Astrocyte (in vitro differentiated cells and primary cell): ENCODE measurements at regions not wholly inside any gene's neighbourhood (a gene's known extent, or its start where the extent isn't known, plus 50 kb on each side); places are given as distances from the start of the nearest gene placed in this dataset.

Experiments
- DNase-seq: peaks from one replicate; pipeline ENCODE4 v3.0.0-alpha.2; 2010; ENCODE audit warnings: low read depth
- FAIRE-seq: peaks from 2 replicates; lab custom pipeline; 2011; peaks lifted over from hg19 to GRCh38; lab: Jason Lieb, UNC
- H2AFZ ChIP-seq: 2 replicates; pipeline ENCODE4 v1.6.0; 2012; ENCODE audit warnings: low read depth, low read length, inconsistent platforms
- H3K27ac ChIP-seq: 2 replicates; pipeline ENCODE4 v1.5.1; 2011; ENCODE audit warnings: low read depth, low read length, inconsistent platforms
- H3K27me3 ChIP-seq: 2 replicates; pipeline ENCODE4 v1.6.0; 2011; ENCODE audit warnings: low read length, inconsistent platforms; ENCODE audit not compliant: insufficient read depth
- H3K36me3 ChIP-seq: 2 replicates; pipeline ENCODE4 v1.5.1; 2011; ENCODE audit warnings: low read length, inconsistent platforms; ENCODE audit not compliant: insufficient read depth
- H3K4me1 ChIP-seq: 2 replicates; pipeline ENCODE4 v1.5.1; 2011; ENCODE audit warnings: low read length, inconsistent platforms; ENCODE audit not compliant: insufficient read depth
- H3K4me2 ChIP-seq: 2 replicates; pipeline ENCODE4 v1.6.0; 2012; ENCODE audit warnings: low read length, inconsistent platforms
- H3K4me3 ChIP-seq: 2 replicates; pipeline ENCODE4 v1.5.1; 2011; ENCODE audit warnings: low read depth, mild to moderate bottlenecking, low read length, inconsistent platforms; ENCODE audit not compliant: insufficient read depth
- H3K79me2 ChIP-seq: 2 replicates; pipeline ENCODE4 v1.6.0; 2012; ENCODE audit warnings: mild to moderate bottlenecking, low read length, inconsistent platforms; ENCODE audit not compliant: insufficient read depth
- H3K9ac ChIP-seq: 2 replicates; pipeline ENCODE4 v1.6.0; 2012; ENCODE audit warnings: mild to moderate bottlenecking, low read length, inconsistent platforms
- H3K9me3 ChIP-seq: 2 replicates; pipeline ENCODE4 v1.5.1; 2012; ENCODE audit warnings: low read depth, mild to moderate bottlenecking, low read length, inconsistent platforms; ENCODE audit not compliant: insufficient read depth
- H4K20me1 ChIP-seq: 2 replicates; pipeline ENCODE4 v1.6.0; 2012; ENCODE audit warnings: low read length, inconsistent platforms; ENCODE audit not compliant: insufficient read depth
- H3K27ac Mint-ChIP-seq: one replicate; pipeline ENCODE4 v1.8.0; 2021; ENCODE audit warnings: mild to moderate bottlenecking, mixed read lengths; ENCODE audit not compliant: unreplicated experiment
- H3K27me3 Mint-ChIP-seq: one replicate; pipeline ENCODE4 v1.8.0; 2021; ENCODE audit warnings: low read depth, mixed read lengths; ENCODE audit not compliant: unreplicated experiment
- H3K36me3 Mint-ChIP-seq: one replicate; pipeline ENCODE4 v1.8.0; 2021; ENCODE audit warnings: low read depth, mixed read lengths; ENCODE audit not compliant: unreplicated experiment
- H3K4me1 Mint-ChIP-seq: one replicate; pipeline ENCODE4 v1.8.0; 2021; ENCODE audit warnings: low read depth, mixed read lengths; ENCODE audit not compliant: unreplicated experiment
- H3K4me3 Mint-ChIP-seq: one replicate; pipeline ENCODE4 v1.8.0; 2021; ENCODE audit warnings: mild to moderate bottlenecking, moderate library complexity, mixed read lengths; ENCODE audit not compliant: unreplicated experiment
- H3K9me3 Mint-ChIP-seq: one replicate; pipeline ENCODE4 v1.8.0; 2021; ENCODE audit warnings: mild to moderate bottlenecking, mixed read lengths; ENCODE audit not compliant: unreplicated experiment
- CTCF ChIP-seq: IDR thresholded peaks from 2 replicates; pipeline ENCODE4 v1.5.1; 2011; ENCODE audit warnings: low read depth, mild to moderate bottlenecking, inconsistent platforms, low read length, moderate library complexity; ENCODE audit not compliant: insufficient read depth
- EZH2 ChIP-seq: IDR thresholded peaks from 2 replicates; pipeline ENCODE4 v1.6.1; 2012; ENCODE audit warnings: mild to moderate bottlenecking, low read length, inconsistent platforms; ENCODE audit not compliant: insufficient read depth

DNA sequence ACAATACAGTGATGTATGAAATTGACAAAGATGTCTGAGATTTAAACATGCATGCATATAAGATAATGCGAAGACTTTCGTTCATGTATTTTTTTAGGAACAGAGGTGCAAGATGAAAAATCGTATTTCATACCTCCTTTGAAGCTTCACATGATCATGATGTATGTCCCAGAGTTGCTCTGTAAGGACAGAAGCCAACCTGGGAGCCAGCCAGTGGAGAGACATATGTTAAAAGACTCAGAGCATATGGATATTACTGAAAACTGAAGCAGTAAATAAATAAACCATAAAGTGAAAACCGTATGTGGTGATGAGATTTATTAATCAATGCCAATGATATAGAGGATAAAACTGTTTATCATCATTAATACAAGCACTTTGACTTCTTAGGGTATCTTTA, 424.4 kb upstream of the NETO1 start:
- DNase-seq (no peak), FAIRE-seq (no peak)
- H3K4me1 ChIP-seq = no peaks in the 10 kb centered on the region
- no peaks in the 10 kb centered on the region for H4K20me1 ChIP-seq
- Mint-ChIP-seq H3K27ac (no peak overlapping the region), H3K4me3 (no peak overlapping the region), H3K36me3 (no peaks in the 10 kb centered on the region), H3K9me3 (no peaks in the 10 kb centered on the region), H3K27me3 (peaks cover 3% of the 10 kb centered on the region), H3K4me1 (no peaks in the 10 kb centered on the region)
- H3K9ac ChIP-seq = no peak overlapping the region
- no peak overlapping the region for H2AFZ ChIP-seq
- TF ChIP-seq CTCF (no peak), EZH2 (no peak)
- no peaks in the 10 kb centered on the region for H3K79me2 ChIP-seq
- no peaks in the 10 kb centered on the region for H3K9me3 ChIP-seq
- H3K27ac ChIP-seq = no peak overlapping the region
- no peak overlapping the region for H3K4me3 ChIP-seq
- no peak overlapping the region for H3K4me2 ChIP-seq
- H3K27me3 ChIP-seq = no peaks in the 10 kb centered on the region
- H3K36me3 ChIP-seq = no peaks in the 10 kb centered on the region

DNA sequence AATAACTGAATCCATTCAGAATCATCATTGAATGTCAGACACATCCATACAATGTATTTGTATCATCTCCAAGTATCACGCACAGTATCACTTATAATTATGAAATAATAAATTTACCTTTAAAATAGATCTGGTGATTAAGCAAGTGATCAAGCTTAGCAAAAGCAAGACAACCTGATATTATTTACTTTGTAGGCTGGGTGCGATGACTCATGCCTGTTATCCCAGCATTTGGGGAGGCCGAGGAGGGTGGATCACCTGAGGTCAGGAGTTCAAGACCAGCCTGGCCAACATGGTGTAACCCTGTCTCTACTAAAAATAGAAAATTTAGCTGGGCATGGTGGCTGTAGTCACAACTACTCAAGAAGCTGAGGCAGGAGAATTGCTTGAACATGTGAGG, 421.0 kb upstream of the NETO1 start:
- no peaks in the 10 kb centered on the region for H3K9me3 ChIP-seq
- no peaks in the 10 kb centered on the region for H3K4me1 ChIP-seq
- FAIRE-seq = no peak
- Mint-ChIP-seq H3K27me3 (peaks cover 5% of the 10 kb centered on the region), H3K36me3 (no peaks in the 10 kb centered on the region), H3K4me3 (no peak overlapping the region), H3K27ac (no peak overlapping the region), H3K4me1 (no peaks in the 10 kb centered on the region), H3K9me3 (no peaks in the 10 kb centered on the region)
- DNase-seq = no peak
- H3K79me2 ChIP-seq = no peaks in the 10 kb centered on the region
- H2AFZ ChIP-seq = no peak overlapping the region
- no peak overlapping the region for H3K4me3 ChIP-seq
- TF ChIP-seq EZH2 (no peak), CTCF (no peak)
- H4K20me1 ChIP-seq = no peaks in the 10 kb centered on the region
- H3K4me2 ChIP-seq = no peak overlapping the region
- no peak overlapping the region for H3K9ac ChIP-seq
- no peaks in the 10 kb centered on the region for H3K36me3 ChIP-seq
- H3K27me3 ChIP-seq = no peaks in the 10 kb centered on the region
- no peak overlapping the region for H3K27ac ChIP-seq

DNA sequence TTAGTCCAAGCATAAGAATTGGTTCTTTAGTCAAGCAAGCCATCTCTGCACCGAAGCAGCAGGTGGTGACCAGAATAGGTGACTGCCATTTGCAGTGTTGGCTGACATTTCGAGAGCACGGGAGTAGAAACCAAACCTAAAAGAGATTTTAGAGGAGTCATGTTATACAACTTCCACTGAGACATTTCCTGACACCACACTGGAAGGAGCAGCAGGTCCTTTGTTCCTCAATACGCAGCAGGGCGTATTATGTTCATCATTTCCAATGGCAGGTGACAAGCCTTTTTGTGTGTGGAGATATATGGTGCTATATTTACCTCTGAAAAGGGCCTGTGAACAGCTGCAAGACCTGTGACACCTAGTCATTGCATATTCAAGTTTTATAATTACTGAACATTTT, 418.8 kb upstream of the NETO1 start:
- Histone ChIP-seq H3K36me3 (no peaks in the 10 kb centered on the region), H3K9ac (no peak overlapping the region), H4K20me1 (no peaks in the 10 kb centered on the region), H3K79me2 (no peaks in the 10 kb centered on the region), H3K9me3 (no peaks in the 10 kb centered on the region), H3K4me3 (no peak overlapping the region), H3K27ac (no peak overlapping the region), H3K4me1 (no peaks in the 10 kb centered on the region), H3K27me3 (no peaks in the 10 kb centered on the region), H3K4me2 (no peak overlapping the region), H2AFZ (no peak overlapping the region)
- DNase-seq = no peak
- no peak for TF ChIP-seq EZH2
- no peak for TF ChIP-seq CTCF
- FAIRE-seq = no peak
- Mint-ChIP-seq H3K27me3 (peaks cover 5% of the 10 kb centered on the region), H3K9me3 (no peaks in the 10 kb centered on the region), H3K4me1 (peaks cover 7% of the 10 kb centered on the region), H3K27ac (no peak overlapping the region), H3K36me3 (no peaks in the 10 kb centered on the region), H3K4me3 (no peak overlapping the region)
